ENCODE measurements at regions not wholly inside any gene's neighbourhood (a gene's known extent, or its start where the extent isn't known, plus 50 kb on each side); places are given as distances from the start of the nearest gene placed in this dataset.
"Not testable (repeated sequence)": the region's sequence is repeated elsewhere in the genome, so short reads cannot be mapped to it uniquely, and the experiment has no call there.

- peak; percentile 25 for ATAC-seq
These were observed 142.2 kb upstream of the ZNF366 start for GRCh38 chr5:72649449-72649848.

DNA sequence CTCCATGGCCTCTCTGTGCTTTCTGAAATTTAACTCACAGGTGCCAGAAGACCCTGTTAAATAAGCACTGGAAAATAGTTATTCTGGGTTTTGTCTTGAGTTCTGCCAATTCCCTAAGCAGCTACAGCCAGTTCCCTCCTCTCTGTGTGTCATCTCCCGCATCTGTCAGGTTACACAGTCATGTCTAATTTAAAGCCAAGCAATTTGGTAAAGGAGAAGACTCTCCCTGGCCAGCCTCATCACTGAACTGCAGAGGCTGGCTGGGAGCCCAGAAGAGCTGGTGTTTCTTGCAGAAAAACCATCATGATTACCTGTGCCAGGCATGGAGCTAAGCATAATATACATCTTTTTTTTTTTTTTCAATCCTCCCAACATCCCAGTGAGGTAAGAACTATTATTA, 141.3 kb upstream of the ZNF366 start:
- no peak for ATAC-seq

DNA sequence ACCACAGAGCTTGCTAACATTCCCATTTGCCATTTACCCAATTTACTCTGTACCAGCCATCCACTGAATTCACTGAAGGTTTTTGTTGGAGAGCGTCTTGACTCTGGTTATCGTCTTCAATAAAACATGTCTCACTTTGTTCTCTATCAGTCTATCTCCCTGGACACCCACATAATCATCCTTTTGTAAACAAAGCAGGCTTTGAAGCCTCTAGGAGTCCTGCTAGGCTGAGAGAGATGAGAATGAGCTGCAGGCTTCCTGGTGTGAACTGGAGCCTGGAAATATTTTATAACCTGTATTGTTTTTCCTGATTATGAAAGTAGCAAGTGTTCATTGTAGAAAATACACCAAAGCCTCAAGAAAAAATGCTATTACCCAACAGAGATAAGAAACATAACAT, 140.6 kb upstream of the ZNF366 start:
- ATAC-seq, result no peak

- ATAC-seq, result no peak
These were observed 139.1 kb upstream of the ZNF366 start for GRCh38 chr5:72646246-72646866.

DNA sequence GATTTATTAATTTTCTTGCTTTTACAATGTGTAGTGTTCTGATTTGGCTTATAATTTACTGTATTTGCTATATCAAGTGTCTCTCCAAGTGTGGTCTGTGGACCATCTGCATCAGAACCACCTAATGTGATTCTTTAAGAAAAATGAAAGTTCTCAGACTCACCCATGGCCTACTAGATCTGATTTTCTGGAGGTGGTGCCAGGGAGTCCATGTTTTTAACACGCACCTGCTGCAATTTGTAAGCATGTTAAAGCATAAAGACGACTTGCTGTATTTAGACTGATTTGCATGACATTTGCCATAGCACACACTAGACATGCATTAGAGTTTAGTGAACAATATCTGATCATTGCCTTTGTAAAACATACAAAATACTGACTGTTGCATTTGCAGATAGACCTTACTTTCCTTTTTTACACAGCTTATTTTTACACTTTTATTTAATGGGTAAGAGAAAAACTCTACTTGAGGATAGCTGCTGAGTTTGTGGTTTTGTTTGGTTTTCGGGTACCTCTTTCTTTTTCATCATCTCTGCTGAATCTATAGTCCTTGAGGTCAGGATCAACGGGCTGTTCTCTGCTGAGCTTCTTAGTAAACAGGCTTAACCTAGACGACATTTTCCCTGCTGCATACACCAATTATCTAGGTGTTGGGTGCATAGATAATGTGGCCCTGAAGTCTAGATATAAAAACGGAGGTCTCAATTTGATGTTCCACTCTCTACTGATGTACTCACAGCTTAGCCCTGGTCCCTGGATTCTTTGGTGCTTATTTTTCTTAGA, 138.0 kb upstream of the ZNF366 start:
- no peak for ATAC-seq

GRCh38 chr5:72644296-72644695, 137.1 kb upstream of the ZNF366 start:
- ATAC-seq, result no peak

DNA sequence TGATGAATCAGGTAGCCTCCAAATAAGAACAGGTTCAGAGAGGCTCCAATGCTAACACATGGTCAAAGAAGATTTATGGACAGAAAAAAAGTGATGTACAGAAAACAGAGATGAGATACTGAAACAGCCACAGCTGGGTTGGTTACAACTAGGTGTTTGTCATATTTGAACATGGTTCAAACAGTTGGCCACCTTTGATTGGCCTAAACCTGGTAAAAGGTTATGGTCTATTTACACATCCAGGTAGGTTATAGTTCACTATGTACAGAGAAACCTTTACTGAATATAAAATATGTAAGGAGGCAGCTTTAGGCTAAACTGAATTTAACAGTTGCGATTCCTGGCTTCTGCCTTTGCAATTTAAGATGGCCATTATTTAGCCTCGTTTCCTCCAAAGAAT, 134.0 kb upstream of the ZNF366 start:
- ATAC-seq, result no peak

- no peak for ATAC-seq
These were observed 129.8 kb upstream of the ZNF366 start for GRCh38 chr5:72637058-72637457.

DNA sequence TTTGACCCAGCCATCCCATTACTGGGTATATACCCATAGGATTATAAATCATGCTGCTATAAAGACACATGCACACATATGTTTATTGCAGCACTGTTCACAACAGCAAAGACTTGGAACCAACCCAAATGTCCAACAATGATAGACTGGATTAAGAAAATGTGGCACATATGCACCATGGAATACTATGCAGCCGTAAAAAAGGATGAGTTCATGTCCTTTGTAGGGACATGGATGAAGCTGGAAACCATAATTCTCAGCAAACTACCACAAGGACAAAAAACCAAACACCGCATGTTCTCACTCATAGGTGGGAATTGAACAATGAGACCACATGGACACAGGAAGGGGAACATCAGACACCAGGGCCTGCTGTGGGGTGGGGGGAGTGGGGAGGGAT, 129.4 kb upstream of the ZNF366 start:
- ATAC-seq, result not testable (repeated sequence)

DNA sequence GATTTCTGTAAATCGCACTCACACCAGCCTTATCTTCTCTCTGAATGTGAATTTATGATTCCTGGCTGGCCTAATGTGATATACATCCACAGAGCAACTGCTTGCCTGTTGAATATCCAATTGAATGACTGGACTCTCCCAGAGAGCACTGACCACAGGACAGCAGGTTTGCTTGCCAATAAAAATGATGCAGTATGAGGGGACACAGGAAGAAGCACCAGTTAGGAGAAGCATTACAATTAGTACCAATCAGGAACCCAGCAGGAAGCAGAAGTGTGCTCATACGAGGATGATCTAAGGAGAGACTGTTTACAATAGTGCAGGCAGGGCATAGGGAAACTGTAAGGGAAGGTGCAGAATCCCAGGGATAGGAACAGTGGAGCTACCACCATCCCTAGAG, 127.2 kb upstream of the ZNF366 start:
- ATAC-seq, result no peak

GRCh38 chr5:72633649-72634048, 126.4 kb upstream of the ZNF366 start:
- ATAC-seq, result no peak

- no peak for ATAC-seq
These were observed 125.8 kb upstream of the ZNF366 start for GRCh38 chr5:72633041-72633445.

DNA sequence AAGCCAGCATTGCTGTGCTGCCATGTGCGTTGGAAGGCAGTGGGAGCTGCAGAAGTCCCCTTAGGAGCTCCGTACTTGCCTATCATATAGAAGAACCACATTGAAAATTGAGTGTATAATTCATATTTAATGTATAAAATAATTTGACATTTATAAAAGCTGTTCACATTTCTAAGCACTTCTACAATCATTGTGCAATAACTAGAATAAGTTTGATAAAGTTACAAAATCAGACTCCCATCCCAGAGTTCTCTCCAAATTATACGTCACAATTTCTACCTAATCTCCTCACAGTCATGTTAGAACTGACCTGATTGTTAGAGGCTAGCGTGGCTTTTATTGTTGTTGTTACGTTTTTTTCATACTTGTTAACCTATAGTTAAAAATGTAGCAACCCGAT, 123.5 kb upstream of the ZNF366 start:
- ATAC-seq, result no peak

GRCh38 chr5:72630081-72630480, 122.9 kb upstream of the ZNF366 start:
- no peak for ATAC-seq

- no peak for ATAC-seq
These were observed 121.7 kb upstream of the ZNF366 start for GRCh38 chr5:72628771-72629371.

DNA sequence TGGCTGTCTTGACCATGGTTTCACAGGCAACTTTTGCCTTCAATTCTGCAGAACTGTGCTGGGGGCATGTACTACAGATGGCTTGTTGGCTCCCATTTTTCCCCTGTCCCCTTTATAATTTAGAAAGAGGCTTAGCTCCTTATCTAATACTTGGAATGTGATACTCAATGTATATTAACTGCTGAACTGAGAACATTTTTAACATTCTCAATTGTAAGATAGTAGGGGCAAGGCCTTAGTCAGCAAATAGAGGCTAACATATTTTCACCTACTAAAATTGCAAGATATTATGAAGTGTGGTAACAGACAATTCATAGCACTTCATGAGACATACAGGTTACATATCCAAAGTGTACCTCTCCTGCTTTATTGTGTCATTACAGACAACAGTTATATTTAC, 118.1 kb upstream of the ZNF366 start:
- no peak for ATAC-seq

- no peak for ATAC-seq
These were observed 117.5 kb upstream of the ZNF366 start for GRCh38 chr5:72624641-72625236.

DNA sequence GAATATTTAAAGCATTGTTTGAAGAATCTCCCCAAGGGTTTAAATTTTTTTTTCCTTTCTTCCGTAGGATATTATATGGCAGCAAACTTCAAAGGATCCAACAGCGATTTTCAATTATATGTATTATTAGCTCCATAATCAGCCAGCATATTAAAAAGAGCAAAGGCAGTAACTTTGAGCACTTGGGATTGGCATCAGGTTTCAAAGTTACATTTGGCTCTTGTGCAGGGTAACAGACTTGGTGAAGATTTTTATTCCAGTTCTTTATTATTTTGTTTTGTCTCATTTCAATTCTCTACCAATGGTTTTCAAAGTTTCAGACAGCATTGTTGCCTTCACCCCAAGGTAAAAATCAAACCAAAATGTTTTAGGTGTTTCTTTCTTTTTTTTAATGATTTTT, 116.7 kb upstream of the ZNF366 start:
- ATAC-seq, result no peak

DNA sequence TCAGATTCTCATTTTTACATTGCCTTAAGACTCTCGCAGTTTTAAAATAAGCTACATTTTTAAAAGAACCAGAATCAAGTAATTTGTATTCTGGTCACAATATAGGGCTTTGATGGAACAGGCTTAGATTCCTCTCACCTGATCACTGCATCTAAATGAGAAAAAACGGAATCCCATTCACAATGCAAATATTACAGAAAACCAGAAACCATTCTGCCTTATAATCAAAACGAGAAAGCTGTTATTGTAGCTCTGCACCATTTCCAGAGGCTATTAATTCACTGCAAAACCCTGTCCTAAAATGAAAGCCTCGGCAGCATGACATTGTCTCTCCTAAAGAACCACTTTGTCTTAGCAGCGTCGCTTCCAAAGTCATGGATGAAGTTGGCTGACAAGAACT, 116.1 kb upstream of the ZNF366 start:
- ATAC-seq, result no peak

DNA sequence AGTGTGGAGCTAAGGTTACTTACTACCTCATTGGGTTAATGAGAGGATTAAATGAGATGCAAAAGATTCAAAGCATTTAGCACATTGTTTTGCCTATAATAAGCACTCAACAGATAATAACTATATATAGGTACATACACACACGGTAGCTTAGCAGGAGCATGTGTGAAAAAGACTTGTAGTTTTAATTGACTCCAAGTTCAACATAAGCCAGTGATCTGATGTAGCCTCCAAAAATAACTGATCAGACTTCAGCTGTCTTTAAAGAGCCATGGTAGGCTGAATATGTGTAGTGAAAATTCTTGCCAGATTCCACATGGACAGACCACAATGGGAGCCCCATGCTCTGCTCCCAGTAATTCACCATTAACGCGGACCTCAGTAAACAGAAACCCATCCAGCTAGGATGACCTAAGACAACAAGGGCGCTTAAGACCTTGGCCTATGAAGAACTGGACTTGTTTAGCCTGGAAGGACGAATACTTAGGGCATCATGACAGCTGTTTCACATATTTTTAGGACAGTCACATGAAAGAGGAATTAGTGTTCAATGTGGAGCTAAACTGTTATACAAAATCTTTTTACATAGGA, 115.1 kb upstream of the ZNF366 start:
- no peak for ATAC-seq

GRCh38 chr5:72621576-72621975, 114.4 kb upstream of the ZNF366 start:
- no peak for ATAC-seq

- ATAC-seq, result no peak
These were observed 112.5 kb upstream of the ZNF366 start for GRCh38 chr5:72619677-72620076.

- no peak for ATAC-seq
These were observed 112.0 kb upstream of the ZNF366 start for GRCh38 chr5:72619251-72619650.
